Loucy (cell line): ENCODE measurements at regions not wholly inside any gene's neighbourhood (a gene's known extent, or its start where the extent isn't known, plus 50 kb on each side); places are given as distances from the start of the nearest gene placed in this dataset.

Experiments used
- EZH2phosphoT487 ChIP-seq: fragments of 200-600 bp; IDR thresholded peaks from 2 replicates; pipeline ENCODE4 v1.6.1; 2018; ENCODE audit warnings: antibody characterized with exemption, mild to moderate bottlenecking, moderate library complexity, borderline replicate concordance
- TF ChIP-seq, protein P1 (sequence below): fragments of 200-600 bp; sonication (generic); conservative IDR thresholded peaks from 2 replicates; pipeline ENCODE4 v1.5.1; 2014; ENCODE audit warnings: mild to moderate bottlenecking, antibody characterized with exemption, low read length

GRCh38 chr12:86331457-86331856 lies 75.3 kb upstream of the MGAT4C start:
- TF ChIP-seq, protein P1, sequence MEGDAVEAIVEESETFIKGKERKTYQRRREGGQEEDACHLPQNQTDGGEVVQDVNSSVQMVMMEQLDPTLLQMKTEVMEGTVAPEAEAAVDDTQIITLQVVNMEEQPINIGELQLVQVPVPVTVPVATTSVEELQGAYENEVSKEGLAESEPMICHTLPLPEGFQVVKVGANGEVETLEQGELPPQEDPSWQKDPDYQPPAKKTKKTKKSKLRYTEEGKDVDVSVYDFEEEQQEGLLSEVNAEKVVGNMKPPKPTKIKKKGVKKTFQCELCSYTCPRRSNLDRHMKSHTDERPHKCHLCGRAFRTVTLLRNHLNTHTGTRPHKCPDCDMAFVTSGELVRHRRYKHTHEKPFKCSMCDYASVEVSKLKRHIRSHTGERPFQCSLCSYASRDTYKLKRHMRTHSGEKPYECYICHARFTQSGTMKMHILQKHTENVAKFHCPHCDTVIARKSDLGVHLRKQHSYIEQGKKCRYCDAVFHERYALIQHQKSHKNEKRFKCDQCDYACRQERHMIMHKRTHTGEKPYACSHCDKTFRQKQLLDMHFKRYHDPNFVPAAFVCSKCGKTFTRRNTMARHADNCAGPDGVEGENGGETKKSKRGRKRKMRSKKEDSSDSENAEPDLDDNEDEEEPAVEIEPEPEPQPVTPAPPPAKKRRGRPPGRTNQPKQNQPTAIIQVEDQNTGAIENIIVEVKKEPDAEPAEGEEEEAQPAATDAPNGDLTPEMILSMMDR, result no peak
- TF ChIP-seq EZH2phosphoT487, result no peak
